ENCODE measurements at regions not wholly inside any gene's neighbourhood (a gene's known extent, or its start where the extent isn't known, plus 50 kb on each side); places are given as distances from the start of the nearest gene placed in this dataset.
"Not testable (repeated sequence)": the region's sequence is repeated elsewhere in the genome, so short reads cannot be mapped to it uniquely, and the experiment has no call there.

GRCh38 chr2:234699456-234699855 is 202.6 kb upstream of the ARL4C start:
- DNase-seq, result no peak
- no peak overlapping the region for H3K4me3 ChIP-seq
- peaks cover 0 to 6% (median under 1%) of the 10 kb centered on the region in 4 donors for H3K9me3 ChIP-seq
- no peak for TF ChIP-seq CTCF (IDR thresholded peaks at IDR 0.05)
- no peak for TF ChIP-seq POLR2A (IDR thresholded peaks at IDR 0.05)
- H3K36me3 ChIP-seq, result no peaks in the 10 kb centered on the region
- intact Hi-C loops (cut with DNase I), result no loop called here
- H3K27me3 ChIP-seq, result no peaks in the 10 kb centered on the region
- 100% methylated on average over 1 of the region's 4 CpGs for WGBS (ENCODE audit: insufficient coverage, low coverage, low lambda C conversion rate, missing lambda C conversion rate)
- H3K27ac ChIP-seq, result no peak overlapping the region
- ATAC-seq, result peak in 1 of 4 donors; percentile 31
- peaks cover 0 to 12% (median 5%) of the 10 kb centered on the region in 4 donors for H3K4me1 ChIP-seq

- intact Hi-C loops (cut with DNase I); H3K27ac ChIP-seq: not testable (repeated sequence)
Measured at GRCh38 chr2:234697300-234697876, 200.5 kb upstream of the ARL4C start.

GRCh38 chr2:234695981-234696380 is 199.1 kb upstream of the ARL4C start:
- no peak for TF ChIP-seq CTCF (IDR thresholded peaks at IDR 0.05)
- no peak for TF ChIP-seq POLR2A (IDR thresholded peaks at IDR 0.05)
- Histone ChIP-seq H3K9me3 (peaks cover 0 to 6% (median under 1%) of the 10 kb centered on the region in 4 donors), H3K27ac (no peak overlapping the region), H3K36me3 (no peaks in the 10 kb centered on the region), H3K4me1 (peaks cover 0 to 35% (median 16%) of the 10 kb centered on the region in 4 donors), H3K4me3 (no peak overlapping the region), H3K27me3 (no peaks in the 10 kb centered on the region)
- WGBS (ENCODE audit: insufficient coverage, low coverage, low lambda C conversion rate, missing lambda C conversion rate), result 80% methylated on average over 2 of the region's 2 CpGs
- DNase-seq (no peak), ATAC-seq (no peak)
- intact Hi-C loops (cut with DNase I), result no loop called here

More at GRCh38 chr2:234697300-234697876, 200.5 kb upstream of the ARL4C start:
- H3K9me3 ChIP-seq, H3K36me3 ChIP-seq, DNase-seq, H3K27me3 ChIP-seq, H3K4me3 ChIP-seq: not testable (repeated sequence)
- peak in 2 of 4 donors; percentile 36 to 39 for ATAC-seq
- peaks cover 0 to 22% (median 10%) of the 10 kb centered on the region in 4 donors for H3K4me1 ChIP-seq

GRCh38 chr2:234694244-234695013 is 197.5 kb upstream of the ARL4C start:
- intact Hi-C loops (cut with DNase I), result no loop called here
- DNase-seq, result peak in 1 of 3 donors; percentile 27
- Histone ChIP-seq H3K4me3 (no peak overlapping the region), H3K4me1 (peaks cover 0 to 50% (median 24%) of the 10 kb centered on the region in 4 donors), H3K36me3 (no peaks in the 10 kb centered on the region), H3K27me3 (no peaks in the 10 kb centered on the region), H3K27ac (no peak overlapping the region), H3K9me3 (peaks cover 0 to 6% (median under 1%) of the 10 kb centered on the region in 4 donors)
- ATAC-seq, result peak in 2 of 4 donors; percentile 14 to 59
- no peak for TF ChIP-seq CTCF (IDR thresholded peaks at IDR 0.05)
- no peak for TF ChIP-seq POLR2A (IDR thresholded peaks at IDR 0.05)
- WGBS (ENCODE audit: insufficient coverage, low coverage, low lambda C conversion rate, missing lambda C conversion rate), result 70% methylated on average over 4 of the region's 4 CpGs

GRCh38 chr2:234693681-234694190 is 196.9 kb upstream of the ARL4C start:
- DNase-seq; intact Hi-C loops (cut with DNase I); ATAC-seq; H3K36me3 ChIP-seq; H3K27ac ChIP-seq; H3K27me3 ChIP-seq; H3K9me3 ChIP-seq; H3K4me3 ChIP-seq: not testable (repeated sequence)
- WGBS (ENCODE audit: insufficient coverage, low coverage, low lambda C conversion rate, missing lambda C conversion rate), result 68% methylated on average over 2 of the region's 2 CpGs
- H3K4me1 ChIP-seq, result peaks cover 0 to 52% (median 26%) of the 10 kb centered on the region in 4 donors

GRCh38 chr2:234693191-234693590 is 196.3 kb upstream of the ARL4C start:
- H3K27me3 ChIP-seq; intact Hi-C loops (cut with DNase I); DNase-seq; ATAC-seq; H3K9me3 ChIP-seq; H3K4me3 ChIP-seq; H3K36me3 ChIP-seq: not testable (repeated sequence)
- H3K27ac ChIP-seq, result peak overlapping the region in 1 of 3 donors; percentile 6
- 63% methylated on average over 5 of the region's 6 CpGs for WGBS (ENCODE audit: insufficient coverage, low coverage, low lambda C conversion rate, missing lambda C conversion rate)
- peaks cover 0 to 57% (median 26%) of the 10 kb centered on the region in 4 donors for H3K4me1 ChIP-seq
